GM19372 (cell line): ENCODE measurements at regions not wholly inside any gene's neighbourhood (a gene's known extent, or its start where the extent isn't known, plus 50 kb on each side); places are given as distances from the start of the nearest gene placed in this dataset.

Source experiments
- ATAC-seq: cut with Tn5 transposase; IDR thresholded peaks from one replicate; pipeline ENCODE4 v1.9.1; 2021; ENCODE audit warnings: mild to moderate bottlenecking, low read depth, moderate library complexity; ENCODE audit not compliant: unreplicated experiment

DNA sequence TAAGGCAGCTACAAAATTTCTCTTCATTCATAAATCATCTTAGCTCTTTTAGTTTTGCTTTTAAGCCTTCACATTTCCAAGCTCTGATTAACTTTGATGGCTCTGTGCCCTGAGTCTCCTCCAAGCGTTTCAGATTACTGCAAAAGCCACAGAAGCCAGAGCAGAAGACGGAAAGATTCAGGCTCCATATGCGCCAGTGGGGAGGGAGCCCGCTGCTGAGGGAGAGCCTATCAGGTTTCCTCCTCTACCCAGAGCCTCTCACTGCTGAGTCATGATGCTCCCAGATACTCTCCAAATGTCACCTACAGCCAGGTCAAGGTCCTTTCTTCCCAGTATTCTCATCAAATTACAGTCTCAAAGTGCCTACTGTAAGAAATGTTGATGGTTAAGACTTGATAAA, 193.6 kb downstream of the RAP2A start:
- ATAC-seq = no peak

DNA sequence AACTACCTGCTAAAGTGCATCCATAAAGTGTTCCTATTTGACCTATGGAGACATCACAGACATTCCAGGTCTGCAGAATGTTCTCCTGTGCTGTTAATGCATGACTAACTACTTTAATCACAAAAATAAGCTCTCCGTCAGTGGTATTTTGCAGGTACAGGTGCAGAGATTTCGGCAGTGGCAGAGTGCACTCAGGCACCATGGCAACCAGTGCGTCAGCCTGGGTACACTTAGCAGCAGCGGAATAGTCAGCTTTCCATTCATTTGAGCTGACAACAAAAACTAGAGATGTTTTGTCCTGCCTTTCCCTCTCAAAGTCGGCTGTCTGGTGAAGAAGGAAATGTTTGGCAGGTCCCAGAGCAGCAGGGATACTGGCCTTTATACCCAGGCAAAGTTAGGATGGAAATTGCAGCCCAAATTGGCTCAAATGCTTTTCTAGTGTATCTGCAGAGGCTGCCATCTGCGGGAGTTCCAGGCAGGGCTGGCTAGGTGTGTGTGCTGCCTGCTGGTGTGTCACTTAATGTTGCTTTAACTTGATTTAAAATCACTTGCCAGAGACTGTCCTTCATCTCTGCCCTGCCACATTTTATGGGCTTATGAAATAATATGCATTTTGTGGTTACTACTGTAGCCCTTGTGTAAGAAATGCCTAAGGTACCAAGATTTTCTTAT, 195.8 kb downstream of the RAP2A start:
- ATAC-seq = no peak

DNA sequence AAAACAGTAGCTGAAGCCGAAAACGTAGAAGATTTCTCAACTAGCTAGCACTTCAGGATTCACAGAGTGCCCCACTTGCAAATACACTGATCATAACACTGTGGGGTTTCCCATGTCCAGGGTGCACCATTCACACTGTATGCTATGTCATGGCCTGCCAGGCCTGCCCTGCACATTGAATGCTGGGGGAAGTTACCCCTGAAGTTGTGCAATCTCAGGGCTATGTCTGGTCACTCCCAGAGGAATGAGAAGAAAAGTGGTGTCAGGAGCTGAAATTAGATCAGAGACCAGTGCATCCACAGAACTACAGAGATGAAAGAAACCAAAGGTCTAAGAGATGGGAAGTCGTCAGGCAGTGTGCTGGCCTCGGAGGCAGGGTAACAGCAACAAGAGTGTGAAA, 196.8 kb downstream of the RAP2A start:
- ATAC-seq = no peak

DNA sequence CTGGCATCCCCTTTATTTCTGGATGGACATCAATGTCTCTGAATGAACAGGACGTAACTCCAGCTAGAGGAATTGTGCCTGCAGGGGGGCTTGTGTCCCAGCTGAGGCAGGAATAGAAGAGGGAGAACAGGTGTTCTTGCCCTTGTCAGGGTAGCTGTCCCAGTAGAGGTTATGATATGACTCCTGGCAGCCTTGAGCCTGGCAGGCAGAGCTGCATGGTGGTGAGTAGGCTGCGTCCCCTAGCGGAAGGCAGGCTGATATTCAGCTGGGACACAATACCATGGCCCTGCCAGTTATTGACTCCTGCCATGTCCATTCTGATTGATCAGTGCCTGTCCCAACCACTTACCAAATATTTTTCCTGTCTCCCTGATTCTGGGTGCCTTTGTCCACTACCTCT, 197.2 kb downstream of the RAP2A start:
- peak; percentile 75 for ATAC-seq

DNA sequence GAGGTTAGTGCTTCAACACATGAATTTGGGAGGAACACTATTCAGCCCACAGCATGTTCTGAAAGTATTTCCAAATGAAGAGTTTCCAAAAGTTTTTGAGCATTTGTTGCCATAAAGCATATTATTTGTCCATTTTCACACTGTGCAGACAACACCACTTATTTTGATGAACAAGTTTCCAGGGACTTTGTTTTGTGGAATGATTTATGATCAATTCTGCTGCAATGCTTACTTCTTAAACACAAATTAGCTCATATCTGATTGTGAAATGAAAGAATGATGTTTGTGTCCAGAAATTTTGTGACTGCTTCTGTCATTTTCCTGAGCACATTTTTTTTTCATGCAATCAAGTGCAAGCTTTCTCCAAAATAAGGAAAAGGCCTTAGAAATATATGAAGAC, 205.3 kb downstream of the RAP2A start:
- ATAC-seq = no peak

DNA sequence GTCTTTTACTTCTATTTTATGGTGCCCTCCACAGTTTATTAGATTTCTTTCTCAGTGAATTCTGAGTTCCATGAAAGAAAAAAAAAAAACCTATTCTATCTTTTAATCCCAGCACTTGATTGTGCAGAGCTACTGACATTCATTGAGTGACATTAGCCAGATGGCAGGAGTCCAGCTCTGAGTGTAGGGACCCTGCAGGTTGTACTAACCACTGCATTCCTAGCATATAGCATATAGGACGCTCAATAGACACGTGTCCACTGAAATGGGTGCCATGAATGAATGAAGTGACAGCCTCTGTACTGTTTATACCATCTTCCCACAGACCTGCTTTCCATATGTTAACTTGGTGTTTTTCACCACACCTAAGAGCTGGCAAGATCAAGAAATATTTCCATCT, 206.3 kb downstream of the RAP2A start:
- no peak for ATAC-seq

DNA sequence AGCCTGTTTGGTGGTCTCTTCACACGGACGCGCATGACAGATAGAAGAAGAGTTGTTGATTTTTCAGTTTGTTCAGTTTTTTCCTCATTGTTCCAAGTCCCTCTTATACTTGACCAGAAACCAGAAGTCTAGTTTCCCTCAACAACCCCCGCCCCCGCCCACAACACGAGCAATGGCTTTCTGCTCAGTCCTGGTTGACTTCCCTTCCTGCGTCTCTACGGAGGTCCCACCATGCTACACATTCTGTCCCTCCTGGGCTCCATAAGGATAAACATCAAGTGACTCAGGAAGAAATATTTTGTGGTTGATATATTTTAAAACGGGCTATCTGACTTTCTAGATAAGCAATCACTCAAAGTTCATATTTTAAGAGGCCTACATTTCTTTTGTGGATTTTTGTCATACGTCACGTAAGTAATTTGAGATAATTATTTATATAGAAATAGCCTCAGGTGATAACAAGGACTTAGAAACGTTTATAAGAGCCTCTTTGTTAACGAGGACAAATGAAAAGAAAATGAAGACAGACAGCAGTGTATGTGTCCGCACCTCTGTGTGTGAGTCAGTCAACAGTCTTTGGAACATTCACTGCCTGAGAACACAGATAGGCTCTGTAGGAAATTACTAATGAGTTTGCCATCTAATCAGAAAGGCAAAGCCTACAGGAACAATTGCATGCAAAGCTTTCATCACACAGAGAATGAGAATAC, 214.4 kb downstream of the RAP2A start:
- no peak for ATAC-seq

DNA sequence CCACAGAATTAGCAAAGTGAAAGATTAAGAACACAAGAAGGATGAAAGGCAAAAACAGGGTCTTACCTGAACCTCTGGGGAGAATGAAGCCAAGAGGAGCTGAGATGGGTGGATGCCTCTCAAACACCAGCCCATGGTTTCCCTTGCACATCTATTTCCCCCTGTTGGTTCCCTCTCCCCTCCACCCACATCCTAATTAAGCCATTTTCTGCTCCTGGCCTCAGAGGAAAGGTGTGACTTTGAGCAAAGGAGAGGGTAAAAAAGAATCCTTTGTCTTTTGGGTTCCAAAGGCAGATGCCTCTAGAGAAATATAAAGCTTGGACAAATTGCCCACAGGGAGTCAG, 214.9 kb downstream of the RAP2A start:
- no peak for ATAC-seq

DNA sequence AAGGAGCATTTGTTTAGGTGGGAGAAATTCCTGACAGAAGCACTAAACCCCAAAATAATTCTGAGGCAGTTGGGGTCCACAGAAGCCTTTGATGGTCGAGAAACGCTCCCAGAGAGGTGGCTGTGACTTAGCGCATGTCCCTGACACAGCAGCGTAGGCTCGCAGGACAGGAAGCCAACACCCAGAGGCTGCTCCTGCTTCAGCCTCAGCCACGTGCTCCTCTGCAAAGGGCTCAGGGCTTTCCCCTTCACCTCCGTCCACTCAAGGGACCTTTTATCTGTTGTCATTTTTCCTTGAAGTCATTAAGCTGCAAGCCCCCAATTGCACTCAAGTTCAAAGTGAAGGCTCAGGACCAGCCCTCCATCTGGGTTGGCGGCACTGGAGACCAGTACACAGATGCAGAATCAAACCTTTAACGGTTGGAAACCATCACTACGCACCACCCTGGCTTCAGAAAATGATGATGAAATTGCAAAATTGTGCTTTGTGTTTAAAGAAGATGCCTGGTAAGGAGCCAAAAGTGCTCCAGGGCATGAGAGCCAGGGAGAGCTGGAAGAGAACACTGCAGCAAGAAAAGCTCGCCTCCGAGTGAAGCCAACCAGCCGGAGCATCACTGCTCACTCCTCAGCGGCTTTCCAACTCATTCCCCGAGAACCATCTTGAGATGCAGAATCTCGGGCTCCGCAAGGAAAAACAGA, 219.6 kb downstream of the RAP2A start:
- ATAC-seq = no peak

DNA sequence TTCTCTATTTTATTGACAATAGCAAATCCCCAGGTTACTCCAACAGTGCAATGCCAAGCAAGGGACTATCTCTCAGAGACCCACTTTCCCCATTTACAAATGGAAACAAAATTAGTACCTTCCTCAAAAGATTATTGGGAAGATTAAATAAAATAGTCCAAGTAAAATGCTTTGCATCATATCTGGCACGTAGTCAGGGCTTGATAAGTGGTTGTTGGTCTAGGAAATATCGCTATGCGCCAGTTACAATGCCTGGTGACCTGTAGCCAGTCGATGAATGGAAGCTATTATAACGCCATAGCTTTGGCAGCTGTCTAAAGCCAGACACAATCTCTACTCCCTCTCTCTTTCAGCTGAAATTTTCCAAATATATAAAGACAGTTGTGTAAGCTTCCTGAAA, 220.3 kb downstream of the RAP2A start:
- no peak for ATAC-seq

DNA sequence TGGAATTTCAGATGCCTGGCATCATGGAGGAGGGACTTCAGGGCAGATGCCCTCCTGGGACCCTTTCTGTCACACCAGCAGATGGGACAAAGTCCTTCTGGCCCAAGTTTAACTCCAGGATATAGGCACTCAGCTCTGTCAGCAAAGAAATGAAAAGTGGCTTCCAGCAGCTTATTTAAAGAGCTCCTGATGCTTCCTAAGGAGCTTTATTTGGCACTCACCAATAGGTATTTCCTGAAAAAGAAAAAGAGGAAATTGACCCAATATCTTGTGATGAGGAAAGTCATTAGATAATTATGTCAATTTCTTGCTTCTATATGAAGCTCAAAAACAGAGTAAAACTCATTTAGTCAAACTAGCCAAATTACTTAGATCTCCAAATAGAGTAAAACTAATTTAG, 224.6 kb downstream of the RAP2A start:
- no peak for ATAC-seq

DNA sequence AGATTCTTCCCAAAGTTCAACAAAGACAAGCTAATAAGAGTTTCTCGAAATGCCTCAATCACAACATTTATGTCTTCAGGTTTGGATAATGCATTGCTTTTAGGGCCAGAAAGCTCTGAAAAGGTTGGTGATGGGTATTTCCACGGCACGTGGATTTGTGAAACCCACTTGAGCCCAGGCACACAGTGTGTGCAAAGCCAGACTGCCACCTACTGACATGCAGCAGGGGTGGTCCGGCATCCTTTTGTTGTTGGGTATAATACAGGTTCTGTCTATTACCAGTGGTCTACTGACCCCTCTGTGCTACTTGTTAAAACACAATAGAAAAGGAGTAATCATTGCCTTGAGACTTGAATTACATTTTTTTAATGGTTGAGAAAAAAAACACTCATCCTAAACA, 225.6 kb downstream of the RAP2A start:
- ATAC-seq = no peak

DNA sequence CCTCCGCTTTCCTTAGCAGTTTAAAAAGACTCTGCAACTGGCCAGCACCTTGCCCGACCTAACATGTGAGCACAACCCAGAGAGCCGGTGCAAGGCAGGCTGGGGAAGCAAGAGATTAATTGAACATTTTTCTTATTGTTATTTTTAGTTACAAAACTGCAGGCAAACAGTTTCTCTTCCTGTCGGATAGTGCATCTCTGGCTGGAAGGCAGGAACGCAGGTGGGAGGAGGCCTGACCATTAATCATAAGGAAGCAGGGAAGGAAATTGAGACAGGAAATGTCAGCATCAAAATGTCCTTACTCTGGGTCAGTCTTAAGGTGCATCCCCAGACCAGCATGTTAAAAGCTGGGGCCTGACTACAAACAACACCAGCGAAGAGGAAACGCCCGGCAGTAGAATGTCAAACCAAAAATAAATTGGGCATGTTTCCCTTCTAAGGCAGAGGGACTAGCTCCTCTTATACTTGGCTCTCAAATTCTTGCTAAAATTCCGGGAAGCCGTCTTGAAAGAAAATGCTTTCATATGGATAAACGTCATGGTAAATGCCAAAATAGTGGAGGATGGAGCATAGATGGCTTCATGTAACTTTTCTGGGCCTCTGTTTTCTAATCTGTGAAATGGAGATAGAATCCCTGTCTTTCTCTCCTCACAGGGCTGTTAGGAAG, 226.8 kb downstream of the RAP2A start:
- no peak for ATAC-seq

DNA sequence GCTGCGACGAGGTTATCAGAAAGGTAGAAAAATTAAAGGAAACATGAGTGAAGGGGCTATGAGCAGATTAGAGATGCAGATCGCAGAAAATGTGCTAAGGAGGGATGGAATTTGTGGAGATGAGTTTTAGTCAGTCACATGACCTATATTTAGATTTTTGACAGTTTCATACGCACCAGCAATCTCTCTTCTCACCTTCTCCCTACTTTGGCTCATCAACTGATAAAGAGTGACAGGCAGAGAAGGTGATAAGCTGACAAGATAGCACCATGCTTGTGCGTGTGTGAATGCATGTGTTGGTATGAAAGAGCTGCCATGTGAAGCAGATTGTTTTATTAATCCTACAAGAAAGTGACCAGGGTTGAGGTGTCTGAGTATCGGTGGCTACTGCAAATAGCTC, 252.6 kb downstream of the RAP2A start:
- ATAC-seq = no peak

DNA sequence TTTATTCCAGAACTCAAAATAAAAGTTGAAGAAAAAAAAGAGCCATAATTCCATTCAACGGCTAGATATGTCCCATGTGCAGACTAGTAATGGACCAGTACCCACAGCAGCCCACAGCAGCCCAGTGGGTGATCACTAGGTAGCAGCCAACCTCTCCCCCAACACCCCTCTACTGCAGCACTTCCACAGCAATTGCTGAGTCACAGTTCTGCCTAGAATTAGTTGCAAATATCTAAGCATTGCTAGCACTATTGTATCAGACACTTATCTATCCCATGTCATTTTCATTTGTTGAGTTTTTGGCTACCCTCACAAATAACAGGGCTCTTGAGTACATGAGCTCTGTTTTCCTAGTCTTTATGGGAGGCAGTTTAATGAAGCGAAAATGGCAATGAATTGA, 258.7 kb downstream of the RAP2A start:
- ATAC-seq = no peak

DNA sequence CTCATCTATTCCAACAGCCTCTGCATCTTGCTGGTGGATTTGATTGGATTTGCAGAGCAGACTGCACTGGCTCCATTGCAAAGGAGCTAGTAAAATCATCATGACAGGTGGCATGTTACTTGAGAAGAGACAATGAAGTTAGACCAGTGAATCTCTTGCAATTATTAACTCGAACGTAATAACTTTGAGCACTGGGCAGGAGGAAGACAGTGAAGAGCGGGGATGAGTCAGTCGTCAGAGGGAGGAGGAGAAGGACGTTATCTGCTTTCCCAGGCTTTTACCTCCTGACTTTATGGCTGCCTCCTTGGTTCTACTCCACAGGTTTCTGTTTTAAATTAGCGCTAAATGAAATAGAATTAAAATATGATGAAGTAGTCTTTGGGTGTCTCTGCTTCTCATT, 257.8 kb upstream of the IPO5 start:
- no peak for ATAC-seq

DNA sequence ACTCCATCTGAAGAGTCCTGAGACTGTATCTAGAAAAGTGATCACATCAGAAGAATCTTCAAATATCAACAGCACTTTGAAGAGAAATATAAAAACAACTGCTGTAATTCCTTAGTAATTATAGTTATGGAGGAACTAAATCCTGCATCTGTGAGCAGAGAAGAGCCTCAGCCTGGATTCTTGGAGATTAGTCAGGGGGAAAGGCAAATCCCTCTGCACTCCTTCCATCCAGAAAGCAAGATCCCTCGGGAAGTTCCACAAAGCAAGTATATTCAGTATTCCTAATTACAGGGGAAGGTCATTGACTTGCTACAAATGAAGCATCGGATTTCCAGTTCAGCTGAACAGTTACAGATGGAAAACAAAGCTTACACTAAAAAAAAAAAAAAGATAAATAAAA, 256.6 kb upstream of the IPO5 start:
- no peak for ATAC-seq

DNA sequence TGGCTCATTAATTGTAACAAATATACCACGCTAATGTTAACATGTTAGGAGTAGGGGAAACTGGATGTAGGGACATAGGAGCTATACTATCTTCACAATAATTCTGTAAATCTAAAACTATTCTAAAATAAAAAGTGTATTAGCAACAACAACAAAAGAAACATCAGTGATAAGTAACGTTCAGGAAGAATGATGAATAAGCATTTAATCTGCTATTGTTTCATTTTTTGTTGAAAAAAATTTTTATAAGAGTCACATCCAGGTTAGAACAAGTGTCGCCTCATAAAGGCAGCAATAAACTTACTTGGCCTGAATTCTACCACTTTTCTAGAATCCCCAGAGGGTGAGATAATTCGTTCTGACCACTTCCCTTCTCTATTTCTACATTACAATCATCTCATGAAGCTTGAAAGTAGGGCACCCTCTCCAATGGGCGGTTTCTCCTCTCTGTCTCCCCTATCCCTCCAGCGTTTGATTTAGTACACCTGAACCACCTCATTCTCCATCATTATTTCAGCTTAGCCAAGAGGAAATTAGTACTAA, 253.1 kb upstream of the IPO5 start:
- ATAC-seq = no peak

DNA sequence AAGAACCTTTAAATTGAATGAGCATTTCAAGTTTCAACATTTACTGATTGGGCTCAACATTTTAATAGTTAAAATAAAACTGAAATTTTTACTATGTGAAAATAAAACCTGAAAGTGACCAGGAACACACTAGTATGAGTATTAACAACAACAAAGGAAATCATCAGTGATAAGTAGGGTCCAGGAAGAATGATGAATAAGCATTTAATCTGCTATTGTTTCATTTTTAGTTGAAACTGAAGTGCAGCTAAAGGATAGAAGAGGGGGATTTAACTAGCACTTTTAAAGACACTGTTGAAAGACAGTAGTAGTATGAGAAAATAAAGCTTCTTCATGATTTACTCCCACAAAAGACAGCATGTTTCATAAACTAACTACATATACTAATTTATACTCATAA, 250.9 kb upstream of the IPO5 start:
- ATAC-seq = no peak

DNA sequence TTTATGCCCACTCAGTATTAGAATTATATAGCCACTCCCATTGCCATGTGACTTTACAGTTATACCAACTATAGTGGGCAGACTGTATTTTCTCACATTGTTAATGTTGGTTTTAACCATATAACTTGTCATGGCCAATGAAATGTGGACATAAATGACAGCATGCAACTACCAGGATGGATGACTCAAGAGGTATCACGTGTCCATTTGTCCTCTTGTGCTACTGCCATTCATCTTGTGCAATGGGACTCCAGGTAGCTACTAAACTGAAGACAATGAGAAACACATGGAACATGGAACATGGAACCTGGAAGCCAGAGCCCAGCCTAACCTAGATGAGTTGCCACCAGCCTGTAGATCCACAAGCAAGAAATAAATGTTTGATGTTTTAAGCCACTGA, 242.7 kb upstream of the IPO5 start:
- ATAC-seq = no peak

DNA sequence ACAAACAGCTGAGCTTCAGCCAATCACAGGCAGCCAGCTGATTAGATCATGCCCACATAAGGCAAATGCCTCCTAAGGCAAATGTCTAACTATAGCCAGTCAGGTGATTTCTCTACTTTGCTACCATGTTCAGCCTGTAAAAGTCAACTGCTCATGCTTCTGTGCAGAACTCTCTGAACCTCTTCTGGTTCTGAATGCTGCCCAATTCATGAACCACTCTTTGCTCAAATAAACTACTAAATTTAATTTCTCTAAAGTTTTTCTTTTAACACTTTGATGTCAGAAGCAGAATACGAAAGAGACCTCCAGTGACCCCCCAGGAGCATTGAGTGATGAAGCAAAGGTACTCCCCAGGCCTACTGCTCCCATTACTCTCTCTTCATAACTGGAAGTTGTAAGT, 240.7 kb upstream of the IPO5 start:
- ATAC-seq = no peak
